Ectodermal cell (in vitro differentiated cells): ENCODE measurements at regions not wholly inside any gene's neighbourhood (a gene's known extent, or its start where the extent isn't known, plus 50 kb on each side); places are given as distances from the start of the nearest gene placed in this dataset.

ENCODE experiments used
- H3K27ac ChIP-seq: 2 replicates; pipeline ENCODE4 v1.7.0; 2013; ENCODE audit warnings: mild to moderate bottlenecking, low read depth, low read length; ENCODE audit not compliant: insufficient read depth, poor library complexity, severe bottlenecking
- H3K27me3 ChIP-seq: 2 replicates; pipeline ENCODE4 v1.7.0; 2013; ENCODE audit warnings: mild to moderate bottlenecking, low read length; ENCODE audit not compliant: insufficient read depth, control insufficient read depth, poor library complexity, severe bottlenecking
- H3K36me3 ChIP-seq: one replicate; pipeline ENCODE4 v1.7.0; 2013; ENCODE audit warnings: low read length; ENCODE audit not compliant: control insufficient read depth, insufficient read depth
- H3K4me1 ChIP-seq: one replicate; pipeline ENCODE4 v1.7.0; 2013; ENCODE audit warnings: low read length; ENCODE audit not compliant: control insufficient read depth, insufficient read depth
- H3K4me3 ChIP-seq: 2 replicates; pipeline ENCODE4 v1.7.0; 2013; ENCODE audit warnings: low read depth, low read length, control low read depth; ENCODE audit not compliant: insufficient read depth
- H3K9me3 ChIP-seq: 2 replicates; pipeline ENCODE4 v1.7.0; 2013; ENCODE audit warnings: mild to moderate bottlenecking, low read length, moderate library complexity; ENCODE audit not compliant: control insufficient read depth
- WGBS, 2 experiments: methylation state at CpG; one replicate each; pipeline ENCODE4 v1.1.7; 2013; ENCODE audit warnings: missing lambda C conversion rate in 2 of 2; 5-methylcytosine and 5-hydroxymethylcytosine counted together

DNA sequence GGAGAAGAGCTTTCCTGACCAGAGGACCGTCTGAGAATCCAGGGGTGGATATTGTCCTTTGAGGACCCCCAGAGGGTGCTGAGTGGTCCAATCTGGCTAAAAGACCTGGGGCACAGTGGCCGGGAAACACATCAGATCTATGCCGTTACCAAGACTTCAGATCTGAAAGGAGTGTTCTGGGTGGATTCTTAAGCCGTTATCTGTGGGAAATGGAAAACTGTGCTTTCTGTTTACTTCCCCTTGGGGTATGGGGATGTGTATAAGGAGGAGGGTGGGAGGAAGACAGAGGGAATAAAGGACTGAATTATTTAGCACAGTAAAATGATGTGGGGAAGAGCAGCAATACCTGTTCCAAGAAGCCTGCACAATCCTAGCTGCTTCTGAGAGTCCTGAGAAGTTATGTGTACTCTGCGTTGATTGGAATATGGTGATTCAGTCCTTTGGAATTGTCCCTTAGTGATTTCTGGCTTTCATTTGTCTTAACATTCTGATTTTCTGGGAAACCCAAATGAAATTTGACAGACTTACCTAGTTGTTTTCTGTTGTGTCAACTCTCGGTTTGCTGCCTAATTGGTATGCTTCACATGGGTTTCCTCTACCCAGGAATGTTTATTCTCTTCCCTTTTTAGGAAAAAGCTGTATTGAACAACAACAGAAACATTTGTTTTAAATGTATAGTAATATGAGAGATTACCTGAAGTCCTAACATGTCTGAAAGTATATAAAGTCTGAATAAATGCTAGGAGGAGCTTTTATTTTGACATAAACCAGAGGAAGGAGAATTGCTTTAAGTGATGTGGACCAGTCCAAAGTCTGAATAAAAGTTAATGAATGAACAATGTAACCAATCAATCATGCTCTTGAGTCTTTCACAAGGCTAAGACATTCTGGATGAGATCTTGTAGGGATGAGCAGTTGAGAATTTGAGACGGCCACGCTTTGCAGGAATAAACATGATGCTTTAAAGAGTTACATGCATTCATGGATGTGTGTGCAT lies 427.1 kb upstream of the C2CD4B start:
- no peak overlapping the region for H3K4me3 ChIP-seq
- WGBS, 2 experiments, result 91 to 92% methylated on average over 8 of the region's 8 CpGs

GRCh38 chr15:62592920-62593319 lies 427.8 kb upstream of the C2CD4B start:
- WGBS, 2 experiments, result 77 to 79% methylated on average over 1 of the region's 1 CpG
- Histone ChIP-seq H3K27ac (no peak overlapping the region), H3K4me3 (no peak overlapping the region), H3K36me3 (no peaks in the 10 kb centered on the region), H3K27me3 (no peaks in the 10 kb centered on the region), H3K4me1 (no peaks in the 10 kb centered on the region), H3K9me3 (no peaks in the 10 kb centered on the region)

More for the DNA sequence above, 427.1 kb upstream of the C2CD4B start:
- H3K4me1 ChIP-seq, result no peaks in the 10 kb centered on the region
- no peak overlapping the region for H3K27ac ChIP-seq
- no peaks in the 10 kb centered on the region for H3K27me3 ChIP-seq
- no peaks in the 10 kb centered on the region for H3K9me3 ChIP-seq
- no peaks in the 10 kb centered on the region for H3K36me3 ChIP-seq

DNA sequence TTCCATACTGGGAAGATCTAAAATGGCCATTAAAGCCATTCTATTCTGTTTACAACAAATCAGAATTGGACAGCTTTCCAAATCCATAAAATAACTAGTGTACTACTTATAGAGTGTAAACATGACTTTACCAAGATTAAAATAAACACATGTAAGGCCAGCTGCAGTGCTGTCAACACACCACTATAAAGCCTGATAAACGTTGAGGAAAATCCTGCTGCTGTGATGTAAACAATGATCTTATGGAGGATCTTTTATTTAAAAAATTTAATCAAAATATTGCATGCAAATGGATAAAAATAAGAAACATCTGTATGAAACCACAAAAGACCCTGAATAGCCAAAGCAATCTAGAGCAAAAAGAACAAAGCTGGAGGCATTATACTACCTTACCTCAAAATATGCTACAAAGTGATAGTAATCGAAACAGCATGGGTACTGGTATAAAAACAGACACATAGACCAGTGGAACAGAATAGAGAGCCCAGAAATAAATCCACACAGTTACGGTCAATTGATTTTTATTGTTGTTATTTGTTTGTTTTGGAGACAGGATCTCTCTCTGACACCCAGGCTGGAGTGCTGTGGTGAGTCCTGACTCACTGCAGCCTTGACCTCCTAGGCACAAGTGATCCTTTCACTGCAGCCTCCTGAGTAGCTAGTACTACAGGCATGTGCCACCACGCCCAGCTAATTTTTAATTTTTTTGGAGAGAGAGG lies 428.8 kb upstream of the C2CD4B start:
- Histone ChIP-seq H3K4me3 (no peak overlapping the region), H3K27me3 (no peaks in the 10 kb centered on the region), H3K27ac (no peak overlapping the region), H3K9me3 (no peaks in the 10 kb centered on the region), H3K4me1 (no peaks in the 10 kb centered on the region), H3K36me3 (no peaks in the 10 kb centered on the region)
- WGBS, 2 experiments, result 86 to 91% methylated on average over 3 to 4 of the region's 4 CpGs

GRCh38 chr15:62598217-62598616 lies 433.1 kb upstream of the C2CD4B start:
- Histone ChIP-seq H3K4me3 (no peak overlapping the region), H3K9me3 (no peaks in the 10 kb centered on the region), H3K27me3 (no peaks in the 10 kb centered on the region), H3K4me1 (peaks cover 5% of the 10 kb centered on the region), H3K27ac (no peak overlapping the region), H3K36me3 (no peaks in the 10 kb centered on the region)
- 91 to 93% methylated on average over 9 of the region's 9 CpGs for WGBS, 2 experiments

DNA sequence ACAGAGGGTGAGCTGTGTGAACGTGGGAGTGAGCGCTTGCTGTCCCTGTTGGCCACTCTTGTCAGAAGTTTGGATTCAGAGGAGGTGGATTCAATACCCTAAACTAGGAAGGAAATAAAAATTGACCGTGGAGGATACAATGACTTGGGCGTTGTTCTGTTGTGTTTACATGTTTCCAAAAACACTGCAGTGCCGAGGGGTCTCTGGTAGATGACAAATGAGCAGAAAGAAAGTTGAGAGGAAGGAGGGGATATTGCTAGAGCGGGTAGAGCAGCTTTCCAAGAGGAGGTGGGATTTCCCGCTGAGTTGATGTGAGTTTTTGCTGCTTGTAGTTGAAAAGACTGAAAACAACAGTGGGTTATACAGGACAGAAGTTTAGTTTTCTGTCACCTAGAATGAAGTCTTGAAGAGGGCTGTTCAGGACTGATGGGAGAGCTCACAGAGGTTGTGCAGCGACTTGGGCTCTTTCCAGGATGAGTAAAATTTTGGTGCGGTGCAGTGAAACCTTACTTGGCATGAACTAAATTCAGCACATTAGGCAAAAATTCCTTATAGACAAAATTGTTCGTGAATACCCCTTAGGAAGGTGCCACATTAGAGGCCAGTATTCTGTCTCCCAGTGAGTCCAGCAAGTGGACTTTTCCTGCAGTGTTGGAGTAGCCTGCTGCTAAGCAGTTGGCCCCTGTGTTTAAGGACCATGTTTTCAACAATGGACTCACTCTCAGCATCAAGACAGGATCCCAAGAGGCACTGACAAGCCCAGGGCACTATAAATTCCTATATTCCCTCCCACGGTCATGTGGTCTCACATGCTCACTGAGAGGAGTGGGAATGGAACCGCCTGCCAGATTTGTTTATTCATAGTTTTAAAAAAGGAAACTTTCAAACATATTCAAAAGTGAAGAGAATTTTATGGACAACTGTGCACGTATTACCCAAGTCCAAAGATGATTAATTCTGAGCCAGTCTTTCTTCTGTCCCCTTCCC lies 435.0 kb upstream of the C2CD4B start:
- Histone ChIP-seq H3K9me3 (no peaks in the 10 kb centered on the region), H3K27ac (no peak overlapping the region), H3K4me3 (no peak overlapping the region), H3K4me1 (peaks cover 5% of the 10 kb centered on the region), H3K27me3 (no peaks in the 10 kb centered on the region), H3K36me3 (no peaks in the 10 kb centered on the region)
- 78 to 81% methylated on average over 13 of the region's 13 CpGs for WGBS, 2 experiments

DNA sequence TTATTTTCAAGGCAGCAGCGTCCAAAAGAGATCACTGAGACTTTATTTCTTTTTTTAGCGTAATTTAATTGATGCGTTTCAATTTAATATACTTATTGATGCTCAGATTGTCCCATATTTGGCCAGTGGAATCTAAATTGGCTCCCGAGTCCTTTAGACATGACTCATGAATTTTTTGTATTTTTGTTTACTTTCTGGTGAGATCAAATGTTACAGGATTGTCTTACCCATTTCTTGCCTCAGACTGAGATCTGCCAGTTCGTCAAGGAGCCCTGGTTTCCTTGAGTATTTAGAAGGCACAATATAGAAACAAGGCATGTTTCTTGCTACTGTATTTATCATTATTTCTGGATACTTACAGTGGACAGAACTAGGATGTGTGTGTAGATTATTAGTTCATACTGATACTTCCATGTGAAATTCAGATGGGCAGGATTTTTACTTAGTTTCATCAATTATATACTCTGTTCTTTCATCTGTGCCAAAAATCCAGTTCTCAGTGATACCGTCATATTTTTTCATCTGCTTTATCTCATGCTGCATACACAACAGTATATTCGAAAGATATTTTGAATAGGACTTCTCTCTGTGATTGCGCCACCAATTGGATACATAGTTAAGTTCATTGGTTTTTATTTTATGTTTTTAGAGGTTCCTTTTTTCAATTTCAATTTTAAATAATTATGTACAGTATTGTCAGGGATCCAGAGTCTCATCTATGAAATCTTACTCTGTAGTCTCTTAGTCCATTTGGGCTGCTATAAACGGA lies 436.9 kb upstream of the C2CD4B start:
- no peak overlapping the region for H3K27ac ChIP-seq
- H3K4me3 ChIP-seq, result no peak overlapping the region
- peaks cover 5% of the 10 kb centered on the region for H3K4me1 ChIP-seq
- H3K36me3 ChIP-seq, result no peaks in the 10 kb centered on the region
- no peaks in the 10 kb centered on the region for H3K9me3 ChIP-seq
- WGBS, 2 experiments, result 95 to 96% methylated on average over 8 of the region's 9 CpGs
- H3K27me3 ChIP-seq, result no peaks in the 10 kb centered on the region

DNA sequence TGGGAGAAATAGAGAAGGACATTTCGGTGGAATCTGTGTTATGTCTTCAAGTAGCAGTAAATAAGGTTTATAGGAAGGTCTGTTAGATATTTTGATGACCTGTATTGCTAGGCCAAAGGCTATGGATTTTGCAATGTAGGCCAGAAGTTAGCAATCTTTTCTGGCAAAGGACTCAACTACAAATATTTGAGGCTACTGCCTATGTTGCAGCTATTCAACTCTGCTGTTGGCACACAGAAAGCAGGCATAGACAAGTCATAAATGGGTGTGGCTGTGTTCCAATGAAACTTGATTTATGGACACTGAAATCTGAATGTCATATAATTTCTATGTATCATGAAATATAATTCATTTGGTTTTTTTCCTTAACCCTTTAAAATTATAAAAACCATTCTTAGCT lies 438.7 kb upstream of the C2CD4B start:
- Histone ChIP-seq H3K27ac (no peak overlapping the region), H3K4me3 (no peak overlapping the region), H3K27me3 (no peaks in the 10 kb centered on the region), H3K4me1 (peaks cover 5% of the 10 kb centered on the region), H3K36me3 (no peaks in the 10 kb centered on the region), H3K9me3 (no peaks in the 10 kb centered on the region)
- 94 to 100% methylated on average over 1 of the region's 1 CpG for WGBS, 2 experiments

GRCh38 chr15:62605282-62605681 lies 437.3 kb upstream of the TPM1 start:
- Histone ChIP-seq H3K4me3 (no peak overlapping the region), H3K27me3 (no peaks in the 10 kb centered on the region), H3K9me3 (no peaks in the 10 kb centered on the region), H3K4me1 (peaks cover 2% of the 10 kb centered on the region), H3K27ac (no peak overlapping the region), H3K36me3 (no peaks in the 10 kb centered on the region)
- WGBS, 2 experiments, result 94 to 95% methylated on average over 6 to 7 of the region's 7 CpGs

- no peaks in the 10 kb centered on the region for H3K4me1 ChIP-seq
These were observed 436.0 kb upstream of the TPM1 start for GRCh38 chr15:62606376-62607113.

More at GRCh38 chr15:62606376-62607113, 436.0 kb upstream of the TPM1 start:
- H3K27ac ChIP-seq, result no peak overlapping the region
- no peaks in the 10 kb centered on the region for H3K9me3 ChIP-seq
- H3K4me3 ChIP-seq, result no peak overlapping the region
- no peaks in the 10 kb centered on the region for H3K27me3 ChIP-seq
- no peaks in the 10 kb centered on the region for H3K36me3 ChIP-seq
- WGBS, 2 experiments, result 90% methylated on average over 14 of the region's 14 CpGs
